ENCODE measurements at regions not wholly inside any gene's neighbourhood (a gene's known extent, or its start where the extent isn't known, plus 50 kb on each side); places are given as distances from the start of the nearest gene placed in this dataset.

GRCh38 chr16:54815177-54815576, 115.5 kb upstream of the IRX5 start:
- TF ChIP-seq TAF1 (IDR thresholded peaks at IDR 0.05; ENCODE audit: borderline replicate concordance, insufficient read depth, low read length) (no peak), SIN3A (IDR thresholded peaks at IDR 0.05; ENCODE audit: borderline replicate concordance, insufficient read depth, low read length) (no peak), REST (IDR thresholded peaks at IDR 0.05; ENCODE audit: insufficient read depth in 1 of 2, low read depth in 2 of 2, low read length in 2 of 2) (no peak), POLR2AphosphoS5 (IDR thresholded peaks at IDR 0.05; ENCODE audit: low read depth, low read length) (no peak)
